Liver (tissue), 3 donors: ENCODE measurements at regions not wholly inside any gene's neighbourhood (a gene's known extent, or its start where the extent isn't known, plus 50 kb on each side); places are given as distances from the start of the nearest gene placed in this dataset.
A peak's percentile ranks its signal among the peaks of the same experiment; 100 is the strongest.

Experiments
- CTCF ChIP-seq: fragments of 150-350 bp; IDR thresholded peaks from 2 replicates; pipeline ENCODE4 v1.5.1; 2017; ENCODE audit warnings: improper control_type of control experiment, low read depth, low read length; ENCODE audit not compliant: missing input control
- EGR1 ChIP-seq, 2 donors: IDR thresholded peaks; 2 replicates each; pipeline ENCODE4 v1.6.1; 2016 to 2018; ENCODE audit warnings: antibody characterized with exemption in 2 of 2, low read depth in 2 of 2
- FOXA1 ChIP-seq: IDR thresholded peaks from 2 replicates; pipeline ENCODE4 v1.6.1; 2016; ENCODE audit warnings: antibody characterized with exemption
- GABPA ChIP-seq, 2 donors: IDR thresholded peaks in 1 of 2; conservative IDR thresholded peaks in 1 of 2; 2 replicates each; pipeline ENCODE4 v1.6.1; 2016; ENCODE audit warnings: antibody characterized with exemption in 2 of 2, mild to moderate bottlenecking in 1 of 2, moderate library complexity in 1 of 2
- HNF4G ChIP-seq: IDR thresholded peaks from 2 replicates; pipeline ENCODE4 v1.6.1; 2016; ENCODE audit warnings: antibody characterized with exemption
- JUND ChIP-seq, 2 donors: IDR thresholded peaks; 2 replicates each; pipeline ENCODE4 v1.6.1; 2016; ENCODE audit warnings: antibody characterized with exemption in 2 of 2
- MAX ChIP-seq: IDR thresholded peaks from 2 replicates; pipeline ENCODE4 v1.6.1; 2016; ENCODE audit warnings: antibody characterized with exemption
- NR2F2 ChIP-seq: IDR thresholded peaks from 2 replicates; pipeline ENCODE4 v1.6.1; 2016; ENCODE audit warnings: antibody characterized with exemption
- RAD21 ChIP-seq, 2 donors: IDR thresholded peaks; 2 replicates each; pipeline ENCODE4 v1.6.1; 2016; ENCODE audit warnings: antibody characterized with exemption in 2 of 2, mild to moderate bottlenecking in 2 of 2
- RXRA ChIP-seq, 2 donors: IDR thresholded peaks; 2 replicates each; pipeline ENCODE4 v1.6.1; 2017 to 2018; ENCODE audit warnings: antibody characterized with exemption in 2 of 2, mild to moderate bottlenecking in 1 of 2
- SP1 ChIP-seq: IDR thresholded peaks from 2 replicates; pipeline ENCODE4 v1.6.1; 2018; ENCODE audit warnings: antibody characterized with exemption, mild to moderate bottlenecking
- YY1 ChIP-seq: IDR thresholded peaks from 2 replicates; pipeline ENCODE4 v1.6.1; 2016; ENCODE audit warnings: antibody characterized with exemption, mild to moderate bottlenecking
- TF ChIP-seq, protein P1 (sequence below): IDR thresholded peaks from 2 replicates; pipeline ENCODE4 v1.6.1; 2016; ENCODE audit warnings: antibody characterized with exemption, mild to moderate bottlenecking
- TF ChIP-seq, protein P2 (sequence below): IDR thresholded peaks from 2 replicates; pipeline ENCODE4 v1.6.1; 2016; ENCODE audit warnings: antibody characterized with exemption
- donor health status: healthy.
- donor health status: healthy.

DNA sequence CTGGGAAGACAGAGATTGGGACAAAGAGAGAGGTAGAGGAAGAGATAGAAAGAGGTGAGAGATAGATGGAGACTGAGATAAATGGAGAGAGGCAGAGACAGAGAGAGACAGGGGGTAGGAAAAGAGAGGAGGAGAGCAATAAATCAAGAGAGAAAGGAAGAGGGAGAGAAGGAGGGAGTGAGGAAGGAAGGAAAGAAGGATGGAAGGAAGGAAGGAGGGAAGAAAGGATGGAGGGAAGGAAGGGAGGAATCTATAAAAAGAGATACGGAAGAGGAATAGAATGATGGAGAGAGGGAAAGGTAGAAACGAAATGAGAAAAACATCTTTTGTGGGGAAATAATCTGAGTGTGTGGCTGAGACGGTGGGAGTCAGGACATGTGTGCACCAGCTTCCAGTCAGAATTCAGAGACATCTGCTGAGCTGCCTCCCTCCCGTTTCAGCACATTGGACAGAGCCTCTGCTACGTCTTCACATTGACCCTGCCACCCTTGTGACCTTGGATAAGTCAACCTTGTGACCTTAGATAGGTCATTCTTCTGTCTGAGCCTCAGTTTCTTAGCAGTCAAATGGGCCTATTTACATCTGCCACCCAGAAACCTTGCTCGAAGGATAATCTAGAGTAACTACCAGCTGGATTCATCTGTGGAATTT is 417.8 kb downstream of the MIAT start:
- TF ChIP-seq, protein P1, sequence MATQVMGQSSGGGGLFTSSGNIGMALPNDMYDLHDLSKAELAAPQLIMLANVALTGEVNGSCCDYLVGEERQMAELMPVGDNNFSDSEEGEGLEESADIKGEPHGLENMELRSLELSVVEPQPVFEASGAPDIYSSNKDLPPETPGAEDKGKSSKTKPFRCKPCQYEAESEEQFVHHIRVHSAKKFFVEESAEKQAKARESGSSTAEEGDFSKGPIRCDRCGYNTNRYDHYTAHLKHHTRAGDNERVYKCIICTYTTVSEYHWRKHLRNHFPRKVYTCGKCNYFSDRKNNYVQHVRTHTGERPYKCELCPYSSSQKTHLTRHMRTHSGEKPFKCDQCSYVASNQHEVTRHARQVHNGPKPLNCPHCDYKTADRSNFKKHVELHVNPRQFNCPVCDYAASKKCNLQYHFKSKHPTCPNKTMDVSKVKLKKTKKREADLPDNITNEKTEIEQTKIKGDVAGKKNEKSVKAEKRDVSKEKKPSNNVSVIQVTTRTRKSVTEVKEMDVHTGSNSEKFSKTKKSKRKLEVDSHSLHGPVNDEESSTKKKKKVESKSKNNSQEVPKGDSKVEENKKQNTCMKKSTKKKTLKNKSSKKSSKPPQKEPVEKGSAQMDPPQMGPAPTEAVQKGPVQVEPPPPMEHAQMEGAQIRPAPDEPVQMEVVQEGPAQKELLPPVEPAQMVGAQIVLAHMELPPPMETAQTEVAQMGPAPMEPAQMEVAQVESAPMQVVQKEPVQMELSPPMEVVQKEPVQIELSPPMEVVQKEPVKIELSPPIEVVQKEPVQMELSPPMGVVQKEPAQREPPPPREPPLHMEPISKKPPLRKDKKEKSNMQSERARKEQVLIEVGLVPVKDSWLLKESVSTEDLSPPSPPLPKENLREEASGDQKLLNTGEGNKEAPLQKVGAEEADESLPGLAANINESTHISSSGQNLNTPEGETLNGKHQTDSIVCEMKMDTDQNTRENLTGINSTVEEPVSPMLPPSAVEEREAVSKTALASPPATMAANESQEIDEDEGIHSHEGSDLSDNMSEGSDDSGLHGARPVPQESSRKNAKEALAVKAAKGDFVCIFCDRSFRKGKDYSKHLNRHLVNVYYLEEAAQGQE = peak; percentile 65
- TF ChIP-seq CTCF (no peak), JUND (IDR thresholded peaks at IDR 0.05) (no peak), MAX (no peak), HNF4G (no peak), SP1 (no peak), RXRA (IDR thresholded peaks at IDR 0.05) (no peak), RAD21 (IDR thresholded peaks at IDR 0.05) (no peak), YY1 (no peak), EGR1 (IDR thresholded peaks at IDR 0.05; ENCODE audit: low read depth in 2 of 2) (no peak), FOXA1 (no peak), GABPA (IDR thresholded peaks at IDR 0.05 in 1 of 2, conservative IDR thresholded peaks at IDR 0.05 in 1 of 2) (no peak), NR2F2 (no peak)
- TF ChIP-seq, protein P2, sequence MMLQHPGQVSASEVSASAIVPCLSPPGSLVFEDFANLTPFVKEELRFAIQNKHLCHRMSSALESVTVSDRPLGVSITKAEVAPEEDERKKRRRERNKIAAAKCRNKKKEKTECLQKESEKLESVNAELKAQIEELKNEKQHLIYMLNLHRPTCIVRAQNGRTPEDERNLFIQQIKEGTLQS = no peak
